Common myeloid progenitor, CD34-positive (primary cell): ENCODE measurements at regions not wholly inside any gene's neighbourhood (a gene's known extent, or its start where the extent isn't known, plus 50 kb on each side); places are given as distances from the start of the nearest gene placed in this dataset.

ENCODE experiments used
- CTCF ChIA-PET: fragments of 350-600 bp; sonication (Branson Sonifier 250); formaldehyde crosslinking; loops from one replicate; lab custom pipeline; 2021; ENCODE audit warnings: antibody characterized with exemption; lab: Charles Lee
- POLR2A ChIA-PET: fragments of 350-600 bp; sonication (Branson Sonifier 250); formaldehyde crosslinking; loops from one replicate; lab custom pipeline; 2021; ENCODE audit warnings: antibody characterized with exemption; lab: Charles Lee
- DNase-seq, 3 donors: peaks; one replicate each; pipeline versions ENCODE4 v3.0.0 to v3.0.0-alpha.2; 2013
- H3K27ac ChIP-seq, 2 experiments: 1 replicate in 1 of 2; 2 replicates in 1 of 2; pipeline ENCODE4 v1.7.0; 2013; ENCODE audit warnings: inconsistent platforms in 2 of 2, low read length in 2 of 2, mild to moderate bottlenecking in 2 of 2, low read depth in 1 of 2, moderate library complexity in 1 of 2; ENCODE audit not compliant: severe bottlenecking in 2 of 2, insufficient read depth in 1 of 2, poor library complexity in 1 of 2
- H3K27me3 ChIP-seq, 5 experiments: replicated peaks in 2 of 5; 1 replicate in 3 of 5; 2 replicates in 2 of 5; pipeline versions ENCODE4 v1.6.1 to v1.7.0; 2013; ENCODE audit warnings: low read length in 4 of 5, mild to moderate bottlenecking in 2 of 5, moderate library complexity in 2 of 5, inconsistent platforms in 1 of 5; ENCODE audit not compliant: insufficient read depth in 5 of 5, control insufficient read depth in 4 of 5
- H3K36me3 ChIP-seq, 4 experiments: 1 replicate in 2 of 4; 2 replicates in 2 of 4; pipeline versions ENCODE4 v1.6.1 to v1.7.0; 2013; ENCODE audit warnings: low read length in 3 of 4, control low read depth in 1 of 4, mild to moderate bottlenecking in 1 of 4; ENCODE audit not compliant: control insufficient read depth in 4 of 4, insufficient read depth in 4 of 4
- H3K4me1 ChIP-seq, 4 experiments: 1 replicate in 3 of 4; 2 replicates in 1 of 4; pipeline versions ENCODE4 v1.6.1 to v1.7.1; 2013; ENCODE audit warnings: low read length in 3 of 4, mild to moderate bottlenecking in 3 of 4, control low read depth in 1 of 4, inconsistent platforms in 1 of 4, moderate library complexity in 1 of 4; ENCODE audit not compliant: control insufficient read depth in 4 of 4, insufficient read depth in 4 of 4; ENCODE audit errors: control extremely low read depth in 1 of 4
- H3K4me3 ChIP-seq, 7 experiments: 1 replicate in 4 of 7; 2 replicates in 3 of 7; pipeline versions ENCODE4 v1.5.1 to v1.7.0; 2013; ENCODE audit warnings: mild to moderate bottlenecking in 7 of 7, low read length in 6 of 7, moderate library complexity in 6 of 7, inconsistent platforms in 2 of 7, low read depth in 2 of 7, control low read depth in 1 of 7; ENCODE audit not compliant: insufficient read depth in 4 of 7, control insufficient read depth in 1 of 7; ENCODE audit errors: extremely low read depth in 1 of 7
- H3K9me3 ChIP-seq, 5 experiments: 1 replicate in 4 of 5; 2 replicates in 1 of 5; pipeline versions ENCODE4 v1.6.1 to v1.7.1; 2013; ENCODE audit warnings: low read length in 4 of 5, mild to moderate bottlenecking in 2 of 5, inconsistent platforms in 1 of 5, low read depth in 1 of 5, moderate library complexity in 1 of 5; ENCODE audit not compliant: control insufficient read depth in 4 of 5, insufficient read depth in 2 of 5; ENCODE audit errors: control extremely low read depth in 1 of 5
- WGBS: methylation state at CpG from one replicate; pipeline ENCODE4 v1.1.5; 2013; ENCODE audit not compliant: insufficient coverage; 5-methylcytosine and 5-hydroxymethylcytosine counted together

GRCh38 chr3:64853456-64853855 lies 165.7 kb upstream of the ADAMTS9 start:
- Histone ChIP-seq H3K4me3 (no peak overlapping the region), H3K4me1 (no peaks in the 10 kb centered on the region), H3K27ac (no peak overlapping the region), H3K36me3 (no peaks in the 10 kb centered on the region), H3K27me3 (no peaks in the 10 kb centered on the region), H3K9me3 (no peaks in the 10 kb centered on the region)
- no peak for DNase-seq
- WGBS: no CpG with 5 or more reads among the region's 2 CpGs
- ChIA-PET CTCF (no interaction called here), POLR2A (no interaction called here)

GRCh38 chr3:64852738-64853137 lies 164.9 kb upstream of the ADAMTS9 start:
- Histone ChIP-seq H3K36me3 (no peaks in the 10 kb centered on the region), H3K9me3 (no peaks in the 10 kb centered on the region), H3K4me1 (no peaks in the 10 kb centered on the region), H3K4me3 (no peak overlapping the region), H3K27me3 (no peaks in the 10 kb centered on the region), H3K27ac (no peak overlapping the region)
- ChIA-PET CTCF (no interaction called here), POLR2A (no interaction called here)
- 84% methylated on average over 2 of the region's 2 CpGs for WGBS
- no peak for DNase-seq

- Histone ChIP-seq H3K27ac (no peak overlapping the region), H3K36me3 (no peaks in the 10 kb centered on the region), H3K4me3 (no peak overlapping the region), H3K9me3 (no peaks in the 10 kb centered on the region), H3K4me1 (no peaks in the 10 kb centered on the region), H3K27me3 (no peaks in the 10 kb centered on the region)
- ChIA-PET CTCF (no interaction called here), POLR2A (no interaction called here)
- WGBS: 100% methylated on average over 4 of the region's 4 CpGs
- no peak for DNase-seq
These were observed 161.0 kb upstream of the ADAMTS9 start for GRCh38 chr3:64848822-64849221.

GRCh38 chr3:64848127-64848800 lies 160.5 kb upstream of the ADAMTS9 start:
- Histone ChIP-seq H3K36me3 (no peaks in the 10 kb centered on the region), H3K9me3 (no peaks in the 10 kb centered on the region), H3K27ac (no peak overlapping the region), H3K4me1 (no peaks in the 10 kb centered on the region), H3K27me3 (no peaks in the 10 kb centered on the region), H3K4me3 (no peak overlapping the region)
- 100% methylated on average over 1 of the region's 3 CpGs for WGBS
- no peak for DNase-seq
- ChIA-PET CTCF (no interaction called here), POLR2A (no interaction called here)

GRCh38 chr3:64844558-64844957 lies 156.8 kb upstream of the ADAMTS9 start:
- H3K36me3 ChIP-seq: no peaks in the 10 kb centered on the region
- H3K27me3 ChIP-seq: no peaks in the 10 kb centered on the region
- POLR2A ChIA-PET: no interaction called here
- no peak overlapping the region for H3K4me3 ChIP-seq
- H3K9me3 ChIP-seq: no peaks in the 10 kb centered on the region
- H3K27ac ChIP-seq: no peak overlapping the region
- WGBS: 100% methylated on average over 2 of the region's 2 CpGs
- CTCF ChIA-PET: no interaction called here
- H3K4me1 ChIP-seq: no peaks in the 10 kb centered on the region
- DNase-seq: no peak

- H3K9me3 ChIP-seq: no peaks in the 10 kb centered on the region
- no peaks in the 10 kb centered on the region for H3K36me3 ChIP-seq
- H3K4me3 ChIP-seq: no peak overlapping the region
- no peaks in the 10 kb centered on the region for H3K27me3 ChIP-seq
- H3K4me1 ChIP-seq: no peaks in the 10 kb centered on the region
- H3K27ac ChIP-seq: no peak overlapping the region
- WGBS: 5% methylated on average over 4 of the region's 6 CpGs
- ChIA-PET POLR2A (no interaction called here), CTCF (no interaction called here)
- peak in 1 of 3 donors; percentile 2 for DNase-seq
These were observed 150.4 kb upstream of the ADAMTS9 start for GRCh38 chr3:64837986-64838735.

GRCh38 chr3:64837126-64837738 lies 149.4 kb upstream of the ADAMTS9 start:
- H3K4me1 ChIP-seq: no peaks in the 10 kb centered on the region
- ChIA-PET POLR2A (no interaction called here), CTCF (no interaction called here)
- whole genome bisulfite sequencing: 67% methylated on average over 1 of the region's 2 CpGs
- H3K36me3 ChIP-seq: no peaks in the 10 kb centered on the region
- H3K4me3 ChIP-seq: no peak overlapping the region
- H3K27ac ChIP-seq: no peak overlapping the region
- H3K9me3 ChIP-seq: no peaks in the 10 kb centered on the region
- DNase-seq: no peak
- H3K27me3 ChIP-seq: no peaks in the 10 kb centered on the region
